ENCODE measurements at regions not wholly inside any gene's neighbourhood (a gene's known extent, or its start where the extent isn't known, plus 50 kb on each side); places are given as distances from the start of the nearest gene placed in this dataset.

DNA sequence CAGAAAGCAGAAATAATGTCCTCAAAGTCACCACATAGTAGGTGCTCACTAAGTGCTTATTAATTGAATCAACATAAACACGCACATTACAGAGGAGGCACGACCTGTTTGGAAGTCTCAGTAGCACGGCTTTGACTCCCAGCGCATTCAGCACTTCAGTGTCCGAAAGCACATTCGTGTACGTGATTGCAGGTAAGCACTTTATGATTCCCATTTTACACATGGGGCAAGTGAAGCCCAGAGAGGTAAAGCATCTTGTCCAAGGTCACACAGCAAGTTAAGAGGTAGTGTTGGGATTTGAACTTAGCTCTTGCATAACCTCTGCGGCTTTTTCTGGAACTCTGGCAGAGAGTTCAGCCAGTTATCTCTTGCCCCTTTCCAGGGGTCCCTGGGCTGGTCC lies 85.2 kb upstream of the WNT4 start (continued):
- TF ChIP-seq EZH2 (IDR thresholded peaks at IDR 0.05; ENCODE audit: low read depth, low read length, severe bottlenecking) (no peak), JUN (IDR thresholded peaks at IDR 0.05; ENCODE audit: low read depth, low read length) (no peak), KDM4A (IDR thresholded peaks at IDR 0.05; ENCODE audit: low read depth, low read length, severe bottlenecking) (no peak), SAP30 (IDR thresholded peaks at IDR 0.05; ENCODE audit: insufficient read depth, insufficient replicate concordance, low read length) (no peak)

Measured in H1 (cell line).